ENCODE measurements at regions not wholly inside any gene's neighbourhood (a gene's known extent, or its start where the extent isn't known, plus 50 kb on each side); places are given as distances from the start of the nearest gene placed in this dataset.

- no peaks in the 10 kb centered on the region for H3K36me3 Mint-ChIP-seq (ENCODE audit: low read depth)
- H3K27me3 Mint-ChIP-seq (ENCODE audit: insufficient read depth) = peaks cover 44% of the 10 kb centered on the region
- no peaks in the 10 kb centered on the region for H3K36me3 ChIP-seq (ENCODE audit: control insufficient read depth, insufficient read depth, low read length)
- no peak overlapping the region for H3K27ac ChIP-seq (ENCODE audit: low read depth, low read length)
- 83 to 86% methylated on average over 20 to 23 of the region's 23 CpGs for WGBS, 2 experiments (ENCODE audit: insufficient coverage in 1 of 2, insufficient read length in 1 of 2)
- no peak overlapping the region for H3K4me3 ChIP-seq (ENCODE audit: low read length)
- H3K4me1 ChIP-seq (ENCODE audit: control insufficient read depth, insufficient read depth, low read length) = no peaks in the 10 kb centered on the region
- no peaks in the 10 kb centered on the region for H3K9me3 ChIP-seq (ENCODE audit: control insufficient read depth, low read length)
- H3K4me1 Mint-ChIP-seq = no peaks in the 10 kb centered on the region
- peaks cover 29% of the 10 kb centered on the region for H3K27me3 ChIP-seq (ENCODE audit: control insufficient read depth, insufficient read depth, low read length, poor library complexity, severe bottlenecking)
- H3K9me3 Mint-ChIP-seq = no peaks in the 10 kb centered on the region
- DNase-seq = no peak
- no peak overlapping the region for H3K4me3 Mint-ChIP-seq
- no peak overlapping the region for H3K9ac ChIP-seq (ENCODE audit: extremely low read depth, low read length, poor library complexity, severe bottlenecking)
- H3K27ac Mint-ChIP-seq = no peak overlapping the region
- no peak for TF ChIP-seq CTCF (conservative IDR thresholded peaks at IDR 0.05)
Observed at GRCh38 chr7:1372671-1373379, 86.4 kb downstream of the MICALL2 start.

GRCh38 chr7:1377111-1377909, 82.0 kb downstream of the MICALL2 start:
- Histone ChIP-seq H3K36me3 (ENCODE audit: control insufficient read depth, insufficient read depth, low read length) (no peaks in the 10 kb centered on the region), H3K27ac (ENCODE audit: low read depth, low read length) (no peak overlapping the region), H3K9me3 (ENCODE audit: control insufficient read depth, low read length) (no peaks in the 10 kb centered on the region), H3K4me3 (ENCODE audit: low read length) (no peak overlapping the region), H3K9ac (ENCODE audit: extremely low read depth, low read length, poor library complexity, severe bottlenecking) (no peak overlapping the region), H3K4me1 (ENCODE audit: control insufficient read depth, insufficient read depth, low read length) (no peaks in the 10 kb centered on the region), H3K27me3 (ENCODE audit: control insufficient read depth, insufficient read depth, low read length, poor library complexity, severe bottlenecking) (peaks cover 6% of the 10 kb centered on the region)
- TF ChIP-seq CTCF (conservative IDR thresholded peaks at IDR 0.05) = no peak
- no peaks in the 10 kb centered on the region for H3K9me3 Mint-ChIP-seq
- no peak overlapping the region for H3K27ac Mint-ChIP-seq
- H3K36me3 Mint-ChIP-seq (ENCODE audit: low read depth) = no peaks in the 10 kb centered on the region
- H3K27me3 Mint-ChIP-seq (ENCODE audit: insufficient read depth) = peaks cover 20% of the 10 kb centered on the region
- no peak for DNase-seq
- no peak overlapping the region for H3K4me3 Mint-ChIP-seq
- H3K4me1 Mint-ChIP-seq = no peaks in the 10 kb centered on the region
- WGBS, 2 experiments (ENCODE audit: insufficient coverage in 1 of 2, insufficient read length in 1 of 2) = 82 to 83% methylated on average over 14 to 21 of the region's 21 CpGs

- Histone ChIP-seq H3K9ac (ENCODE audit: extremely low read depth, low read length, poor library complexity, severe bottlenecking) (no peak overlapping the region), H3K27me3 (ENCODE audit: control insufficient read depth, insufficient read depth, low read length, poor library complexity, severe bottlenecking) (peaks cover 6% of the 10 kb centered on the region), H3K9me3 (ENCODE audit: control insufficient read depth, low read length) (no peaks in the 10 kb centered on the region), H3K27ac (ENCODE audit: low read depth, low read length) (no peak overlapping the region), H3K36me3 (ENCODE audit: control insufficient read depth, insufficient read depth, low read length) (no peaks in the 10 kb centered on the region), H3K4me1 (ENCODE audit: control insufficient read depth, insufficient read depth, low read length) (no peaks in the 10 kb centered on the region), H3K4me3 (ENCODE audit: low read length) (no peak overlapping the region)
- 80 to 89% methylated on average over 3 of the region's 3 CpGs for WGBS, 2 experiments (ENCODE audit: insufficient coverage in 1 of 2, insufficient read length in 1 of 2)
- TF ChIP-seq CTCF (conservative IDR thresholded peaks at IDR 0.05) = no peak
- Mint-ChIP-seq H3K36me3 (ENCODE audit: low read depth) (no peaks in the 10 kb centered on the region), H3K9me3 (no peaks in the 10 kb centered on the region), H3K4me3 (no peak overlapping the region), H3K27me3 (ENCODE audit: insufficient read depth) (peaks cover 12% of the 10 kb centered on the region), H3K4me1 (no peaks in the 10 kb centered on the region), H3K27ac (no peak overlapping the region)
- DNase-seq = no peak
Observed at GRCh38 chr7:1378610-1379601, 80.4 kb downstream of the MICALL2 start.

All from endodermal cell (in vitro differentiated cells).